Esophagus mucosa (tissue), 1 donor: ENCODE measurements at regions not wholly inside any gene's neighbourhood (a gene's known extent, or its start where the extent isn't known, plus 50 kb on each side); places are given as distances from the start of the nearest gene placed in this dataset.
A peak's percentile ranks its signal among the peaks of the same experiment; 100 is the strongest.
"Not testable (repeated sequence)": the region's sequence is repeated elsewhere in the genome, so short reads cannot be mapped to it uniquely, and the experiment has no call there.

Experiments used
- ATAC-seq: fragments of 200-7000 bp; cut with Tn5 transposase; one replicate; pipeline ENCODE4 v1.9.1; 2020
- donor health status: DM: yes; HTN: yes; CAD: no.

DNA sequence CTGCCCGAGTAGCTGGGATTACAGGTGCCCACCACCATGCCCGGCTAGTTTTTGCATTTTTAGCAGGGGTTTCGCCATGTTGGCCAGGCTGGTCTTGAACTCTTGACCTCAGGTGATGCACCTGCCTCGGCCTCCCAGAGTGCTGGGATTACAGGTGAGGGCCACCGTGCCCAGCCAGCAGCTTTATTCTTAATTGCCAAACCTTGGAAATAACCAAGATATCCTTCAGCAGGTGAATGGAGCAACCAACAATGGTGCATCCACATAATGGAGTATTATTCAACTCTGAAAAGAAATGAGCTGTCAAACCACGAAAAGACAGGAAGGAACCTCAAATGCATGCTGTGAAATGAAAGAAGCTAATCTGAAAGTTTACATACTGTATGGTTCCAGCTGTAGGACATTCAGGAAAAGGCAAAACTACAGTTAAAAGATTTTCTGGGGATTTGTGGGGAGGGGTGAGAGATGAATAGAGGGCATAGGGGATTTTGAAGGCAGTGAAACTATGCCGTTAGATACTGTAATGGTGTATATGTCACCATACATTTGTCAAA is 118.8 kb upstream of the CCND2 start:
- ATAC-seq: no peak

DNA sequence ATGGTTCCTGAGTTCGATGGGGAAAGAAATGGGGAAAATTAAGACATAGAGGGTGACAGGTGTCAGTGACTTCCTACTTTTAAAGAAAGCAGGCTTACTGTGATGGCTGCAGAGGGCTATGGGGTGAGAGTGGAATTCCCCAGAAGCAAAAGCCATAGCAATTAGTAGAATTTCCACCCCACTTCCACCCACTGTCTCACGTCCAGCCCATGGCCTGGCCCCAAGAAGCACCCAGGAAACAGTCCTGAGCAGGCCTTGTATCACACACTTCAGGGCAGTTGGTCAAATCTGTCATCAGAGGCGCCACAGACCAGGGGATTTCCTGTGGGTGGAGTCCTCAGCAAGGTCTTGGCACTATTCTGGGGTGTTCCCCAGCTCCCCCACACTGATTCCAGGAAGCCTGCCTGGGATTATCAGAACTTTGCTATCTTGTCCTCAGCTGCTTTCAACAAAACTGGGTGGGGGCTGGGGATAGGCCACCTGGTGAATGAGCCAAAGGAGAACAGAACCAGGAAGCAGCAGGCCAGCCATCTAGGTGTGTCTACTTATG is 120.1 kb upstream of the CCND2 start:
- ATAC-seq: peak; percentile 43

DNA sequence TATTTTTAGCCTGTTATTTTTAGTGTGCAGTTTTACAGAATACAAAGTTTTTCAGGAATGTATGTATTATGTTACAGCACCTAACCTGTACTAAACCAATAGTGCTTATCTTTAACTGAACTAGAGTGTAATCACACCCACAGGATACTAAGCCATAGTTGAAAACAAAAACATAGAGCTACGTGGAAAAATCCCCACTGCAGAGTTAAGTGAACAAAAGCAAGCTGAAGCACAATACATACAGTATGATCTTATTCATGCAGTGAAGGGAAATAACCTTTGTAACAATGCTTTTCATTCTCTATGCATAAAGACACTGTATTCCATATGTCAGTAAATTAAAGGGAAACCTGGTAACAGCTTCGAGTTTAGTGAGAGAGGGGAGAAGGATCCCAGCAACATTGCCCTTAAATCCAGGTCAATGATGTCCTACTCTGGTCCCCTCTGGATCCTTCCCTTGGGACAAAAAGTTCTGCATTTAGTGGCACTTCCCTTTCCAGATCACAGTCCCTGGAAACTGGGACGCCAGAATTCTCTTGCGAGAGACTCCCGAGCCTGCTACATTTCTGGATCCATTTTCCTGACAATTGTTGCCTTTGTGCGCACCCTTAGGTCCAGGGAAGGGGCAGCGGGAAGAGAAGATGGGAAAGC is 121.3 kb upstream of the CCND2 start:
- ATAC-seq: no peak

DNA sequence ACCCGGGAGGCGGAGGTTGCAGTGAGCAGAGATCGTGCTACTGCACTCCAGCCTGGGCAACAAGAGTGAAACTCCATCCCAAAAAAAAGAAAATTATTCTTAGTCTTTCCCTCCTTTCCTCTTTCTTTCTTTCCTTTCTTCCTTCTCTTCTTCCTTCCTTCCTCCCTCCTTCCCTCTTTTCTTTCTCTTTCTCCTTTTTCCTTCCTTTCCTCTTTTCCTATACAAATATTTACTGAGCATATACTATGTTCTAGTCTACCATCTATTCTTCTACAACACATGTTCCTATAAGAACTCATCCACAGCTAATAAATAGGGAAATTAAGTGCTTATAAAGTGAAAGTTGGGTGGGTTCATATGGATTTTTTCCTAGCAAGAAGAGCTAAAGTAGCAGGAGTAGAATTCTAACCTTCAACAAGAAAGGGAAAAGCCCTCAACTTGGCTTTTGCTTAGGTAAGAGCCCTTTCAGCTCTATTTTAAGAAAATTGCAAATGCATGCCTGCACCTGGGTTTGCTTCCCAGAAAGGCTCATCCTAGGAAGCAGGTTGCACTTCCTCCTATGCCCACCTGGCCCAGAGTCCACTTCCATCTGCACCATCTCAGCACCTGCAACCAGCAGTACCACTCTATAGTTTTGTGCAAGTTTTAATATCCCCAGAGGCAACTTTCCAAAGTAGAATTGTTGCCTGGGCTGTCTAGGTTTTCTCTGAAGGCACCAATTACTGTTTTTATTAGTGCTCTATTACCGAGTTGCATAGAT is 122.0 kb upstream of the CCND2 start:
- ATAC-seq: no peak

DNA sequence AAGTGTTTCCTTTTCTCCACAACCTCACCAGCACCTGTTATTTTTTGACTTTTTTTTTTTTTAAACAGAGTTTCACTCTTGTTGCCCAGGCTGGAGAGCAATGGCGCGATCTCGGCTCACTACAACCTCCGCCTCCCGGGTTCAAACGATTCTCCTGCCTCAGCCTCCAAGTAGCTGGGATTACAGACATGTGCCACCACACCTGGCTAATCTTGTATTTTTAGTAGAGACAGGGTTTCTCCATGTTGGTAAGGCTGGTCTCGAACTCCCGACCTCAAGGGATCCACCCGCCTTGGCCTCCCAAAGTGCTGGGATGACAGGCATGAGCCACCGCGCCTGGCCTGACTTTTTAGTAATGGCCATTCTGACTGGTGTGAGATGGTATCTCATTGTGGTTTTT is 123.2 kb upstream of the CCND2 start:
- ATAC-seq: not testable (repeated sequence)

DNA sequence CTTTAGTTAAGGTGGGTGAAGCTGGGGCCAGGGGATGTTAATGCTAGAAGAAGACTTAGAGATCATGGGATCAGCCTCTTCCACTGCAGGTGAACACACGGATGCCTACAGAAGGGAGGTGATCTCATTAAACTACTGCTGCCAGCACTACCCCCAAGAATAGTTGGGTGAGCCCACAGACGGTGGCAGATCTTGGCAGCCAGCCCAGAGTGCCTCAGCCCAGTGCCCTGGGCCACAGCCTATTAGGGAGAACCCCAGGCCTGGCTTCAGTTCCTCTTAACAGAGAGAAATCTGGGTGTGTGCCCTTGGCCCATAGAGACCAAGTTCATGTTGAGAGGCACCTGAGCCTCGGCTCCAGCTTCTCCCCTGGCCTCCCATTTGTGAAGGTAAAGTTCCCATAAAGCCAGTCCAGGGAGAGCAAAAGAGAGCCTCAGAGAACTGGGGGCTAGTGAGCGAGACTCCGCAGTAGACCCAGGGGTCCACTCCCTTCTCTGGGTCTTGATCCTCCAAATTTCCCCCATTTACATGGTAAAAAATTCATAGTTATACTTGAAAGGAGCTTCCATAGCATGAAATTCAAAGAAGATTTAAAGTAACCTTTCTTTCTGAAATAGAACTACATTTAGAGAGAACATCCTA is 125.0 kb upstream of the CCND2 start:
- ATAC-seq: peak; percentile 88

DNA sequence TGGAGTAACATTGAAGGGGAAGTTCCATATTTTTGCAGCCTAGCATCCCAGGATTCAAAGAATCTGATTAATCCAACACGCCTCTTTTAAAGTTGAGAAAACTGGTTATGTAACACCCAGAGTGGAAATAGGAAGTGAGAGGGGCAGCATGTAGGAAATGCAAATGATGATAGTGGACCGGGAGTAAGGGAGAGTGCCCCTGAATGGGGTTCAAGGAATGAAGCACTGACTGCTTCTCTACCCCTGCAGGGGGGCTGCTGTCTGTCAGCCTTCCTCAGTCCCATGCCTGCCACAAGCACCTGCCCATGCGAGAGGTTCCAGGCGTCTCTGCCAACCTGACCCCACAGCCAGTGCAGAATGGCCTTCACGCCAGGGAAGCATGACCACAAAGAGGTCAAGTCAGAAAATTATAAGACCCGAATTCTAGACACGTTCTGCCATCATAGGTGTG is 126.5 kb upstream of the CCND2 start:
- no peak for ATAC-seq

DNA sequence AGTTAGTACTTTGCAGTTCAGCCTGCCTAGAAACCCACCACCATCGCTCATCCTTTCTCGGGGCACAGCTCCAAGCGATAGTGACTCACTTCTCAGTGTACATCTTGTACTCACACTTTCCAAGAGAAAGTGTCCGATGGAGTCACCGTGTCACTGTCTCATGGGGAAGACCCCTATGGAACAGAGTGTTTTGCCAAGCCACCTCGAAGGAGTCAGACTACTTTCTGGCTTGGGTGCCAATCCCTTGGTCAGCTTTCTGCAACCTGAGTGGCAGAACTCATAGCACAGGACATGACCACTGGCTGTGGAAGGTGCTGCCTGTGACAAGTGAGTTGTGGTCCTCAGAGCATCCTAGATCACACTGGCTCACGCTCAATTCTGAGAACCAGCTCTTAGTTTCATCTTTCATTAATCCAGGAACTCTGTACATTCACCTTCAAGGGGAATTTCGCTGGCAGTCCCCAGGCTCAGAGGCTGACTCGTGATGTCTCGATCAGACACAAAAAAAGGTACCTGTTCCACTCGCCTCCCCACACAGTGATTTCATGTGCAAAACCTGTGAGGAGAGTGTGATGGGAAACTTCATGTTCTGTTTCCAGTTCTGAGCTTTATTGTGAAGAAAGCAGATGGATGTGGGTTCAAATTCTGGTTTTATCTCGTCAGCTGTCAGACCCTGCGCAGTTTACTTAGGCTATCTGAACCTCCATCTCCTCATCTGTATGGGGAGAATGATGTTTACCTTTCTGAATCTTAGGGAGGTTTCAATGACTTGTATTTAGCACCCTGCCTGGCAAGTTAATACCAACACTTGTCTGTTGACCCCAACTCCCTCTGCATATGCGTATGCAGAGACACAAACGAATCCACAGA is 127.3 kb upstream of the CCND2 start:
- no peak for ATAC-seq

DNA sequence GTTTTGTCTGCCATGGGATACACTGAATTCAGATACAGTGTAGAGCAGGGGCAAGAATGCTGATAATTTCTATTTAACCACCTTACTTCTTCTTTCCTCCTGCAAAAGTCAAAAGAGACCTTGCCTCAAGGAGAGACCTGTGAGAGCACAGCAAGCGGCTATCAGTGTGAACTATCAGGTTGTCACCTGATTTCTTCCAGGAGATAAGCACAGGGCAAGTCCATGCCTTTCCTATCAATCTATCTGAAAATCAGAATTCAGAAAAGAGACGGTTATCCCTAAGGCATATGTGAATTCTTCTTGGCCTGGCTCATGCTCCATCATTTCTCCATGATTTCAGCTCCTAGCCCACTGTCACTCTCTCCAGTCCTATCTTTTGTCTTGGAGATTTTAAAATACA is 128.9 kb upstream of the CCND2 start:
- ATAC-seq: no peak

DNA sequence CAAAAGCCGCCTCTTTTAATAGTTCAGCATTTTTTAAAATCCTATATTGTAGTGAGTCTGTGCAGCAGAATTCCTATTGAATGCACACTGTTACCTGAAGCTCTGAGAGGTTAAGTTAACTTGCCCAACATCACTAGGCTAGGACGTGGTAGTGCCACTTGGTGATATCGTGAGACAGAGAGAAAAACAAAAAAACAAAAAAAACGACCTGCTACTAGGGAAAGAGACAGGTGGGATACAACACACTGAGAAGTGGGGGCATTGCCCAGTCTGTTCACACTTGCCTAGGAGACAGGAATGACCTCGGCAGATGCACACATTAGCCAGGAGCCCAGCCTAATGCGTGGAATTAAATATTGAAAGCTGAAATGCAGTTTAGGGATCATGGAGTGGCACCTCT is 129.7 kb upstream of the CCND2 start:
- ATAC-seq: no peak

DNA sequence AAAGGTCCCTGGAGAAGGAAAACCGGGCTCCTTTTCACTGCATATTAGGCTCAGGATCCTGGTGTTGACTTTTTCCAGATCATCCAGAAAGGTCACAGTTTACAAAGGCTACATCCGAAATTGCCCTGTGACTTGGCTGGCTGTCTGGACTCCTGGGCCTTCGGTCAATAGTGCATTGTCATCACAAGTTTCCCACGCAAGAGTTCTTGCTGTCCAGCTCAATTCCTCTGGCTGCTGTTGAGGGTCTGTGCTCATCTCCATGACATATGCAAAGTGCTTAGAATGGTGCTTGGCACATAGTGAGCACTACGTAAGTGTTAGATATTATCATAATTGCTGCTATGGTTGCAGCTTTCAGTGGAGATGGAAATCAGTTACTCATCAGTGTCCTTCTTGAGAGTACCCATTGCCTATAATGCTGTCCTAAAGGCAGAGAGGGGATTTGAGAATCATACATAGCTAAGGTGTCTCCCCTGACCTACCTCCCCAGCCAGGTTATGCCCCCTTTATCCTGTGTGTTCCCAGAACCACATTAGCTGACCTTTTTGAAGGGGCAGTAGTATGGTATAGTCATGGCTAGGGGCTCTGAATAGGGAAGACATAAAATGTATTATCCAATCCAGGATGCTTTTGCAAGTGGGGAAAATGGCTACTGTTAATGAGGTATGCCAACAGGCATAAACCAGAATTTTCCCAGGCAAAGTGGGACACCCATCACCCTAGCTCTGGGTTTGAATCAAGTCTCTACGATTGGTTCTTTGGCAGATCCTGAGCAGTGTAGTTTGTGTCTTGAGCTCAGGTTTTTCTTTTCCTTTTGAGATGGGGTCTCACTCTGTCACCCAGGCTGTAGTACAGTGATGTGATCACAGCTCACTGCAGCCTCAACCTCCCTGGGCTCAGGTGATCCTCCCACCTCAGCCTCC is 132.0 kb upstream of the CCND2 start:
- ATAC-seq: no peak

DNA sequence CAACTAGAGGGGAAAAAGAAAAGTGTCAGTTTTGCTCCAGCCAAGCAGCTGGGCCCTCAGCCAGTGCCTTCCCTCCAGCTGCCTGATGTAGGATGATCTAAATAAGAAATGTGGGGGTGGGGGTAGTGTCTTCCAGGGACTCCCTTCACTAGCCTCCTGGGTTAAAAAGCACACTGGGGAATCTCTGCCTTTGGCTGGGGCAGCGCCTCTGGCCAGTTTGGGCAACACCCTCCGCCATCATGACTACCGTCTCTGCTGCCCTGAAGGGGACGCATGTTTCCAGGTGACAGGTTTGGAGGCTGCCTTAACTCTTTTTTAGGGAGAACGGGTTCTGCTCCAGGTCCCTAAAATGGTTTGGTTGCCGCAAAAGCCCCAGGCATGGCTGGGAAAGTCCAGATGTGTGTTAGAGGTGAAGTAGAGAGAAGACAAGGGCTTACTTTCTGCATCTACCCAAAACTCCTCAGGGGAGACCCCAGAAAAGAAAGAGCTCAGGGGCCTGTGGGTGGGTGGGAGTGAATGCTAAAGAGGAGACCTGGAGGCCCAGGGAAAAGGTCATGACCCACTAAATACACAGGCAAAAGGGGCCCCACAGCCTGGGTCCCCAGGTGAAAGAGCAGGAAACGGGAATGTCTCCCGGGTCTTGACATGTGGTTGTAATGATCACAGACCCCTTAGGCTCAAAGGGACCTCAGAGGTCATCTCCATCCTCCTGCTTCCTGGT is 132.8 kb upstream of the CCND2 start:
- ATAC-seq: no peak

DNA sequence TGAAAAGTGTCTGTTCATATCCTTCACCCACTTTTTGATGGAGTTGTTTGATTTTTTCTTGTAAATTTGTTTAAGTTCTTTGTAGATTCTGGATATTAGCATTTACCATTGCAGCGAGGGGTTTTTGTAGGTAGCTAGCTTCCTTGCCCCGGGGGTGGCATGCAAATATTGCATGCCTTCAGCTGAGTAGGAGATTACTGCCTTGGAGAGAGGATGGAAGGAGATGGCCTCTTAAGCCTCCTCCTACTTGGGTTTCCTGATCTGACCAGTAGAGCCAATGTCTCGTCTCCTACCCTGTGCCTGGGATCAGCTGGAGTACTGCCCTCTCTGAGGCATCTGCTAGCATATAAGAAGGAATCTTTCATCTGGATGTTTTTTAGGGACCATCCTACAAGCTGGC is 134.4 kb upstream of the CCND2 start:
- ATAC-seq: no peak

DNA sequence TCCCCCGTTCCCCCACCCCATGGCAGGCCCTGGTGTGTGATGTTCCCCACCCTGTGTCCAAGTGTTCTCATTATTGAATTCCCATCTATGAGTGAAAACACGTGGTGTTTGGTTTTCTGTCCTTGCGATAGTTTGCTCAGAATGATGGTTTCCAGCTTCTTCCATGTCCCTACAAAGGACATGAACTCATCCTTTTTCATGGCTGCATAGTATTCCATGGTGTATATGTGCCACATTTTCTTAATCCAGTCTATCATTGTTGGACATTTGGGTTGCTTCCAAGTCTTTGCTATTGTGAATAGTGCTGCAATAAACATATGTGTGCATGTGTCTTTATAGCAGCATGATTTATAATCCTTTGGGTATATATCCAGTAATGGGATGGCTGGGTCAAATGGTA is 135.0 kb upstream of the CCND2 start:
- not testable (repeated sequence) for ATAC-seq

DNA sequence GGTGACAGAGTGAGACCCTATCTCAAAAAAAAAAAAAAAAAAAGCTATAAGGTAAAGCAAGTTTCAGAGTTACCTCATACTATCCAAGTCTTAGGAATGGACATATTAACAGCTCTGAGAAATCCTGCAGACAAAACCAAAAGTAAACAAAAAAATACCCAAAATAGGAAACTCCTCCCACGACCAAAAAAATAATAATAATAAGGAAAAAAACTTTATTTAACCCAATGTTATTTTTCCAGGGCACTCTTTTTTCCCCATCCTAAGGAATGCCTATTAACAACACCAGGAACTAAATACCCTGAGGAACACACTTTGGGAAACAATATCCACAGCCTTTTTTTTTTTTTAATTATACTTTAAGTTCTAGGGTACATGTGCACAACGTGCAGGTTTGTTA is 135.5 kb upstream of the CCND2 start:
- ATAC-seq: no peak

DNA sequence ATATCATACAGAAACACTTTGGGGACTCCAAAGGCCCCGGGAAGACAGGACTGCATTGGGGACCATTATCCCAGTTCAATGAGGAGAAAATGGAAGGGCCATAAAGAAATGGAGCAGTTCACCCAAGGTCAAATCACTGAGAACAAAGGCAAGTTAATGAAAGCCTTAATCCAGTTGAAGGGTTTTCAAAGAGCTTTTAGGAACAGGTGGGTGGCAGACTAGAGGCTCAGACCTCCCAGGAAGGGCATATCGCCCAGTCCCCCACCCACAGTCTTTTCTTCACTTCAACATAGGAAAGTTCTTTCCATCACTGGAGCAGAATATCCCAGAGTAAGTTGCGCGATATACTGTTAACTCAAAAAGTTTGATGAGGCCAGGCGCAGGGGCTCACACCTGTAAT is 136.1 kb upstream of the CCND2 start:
- ATAC-seq: no peak

DNA sequence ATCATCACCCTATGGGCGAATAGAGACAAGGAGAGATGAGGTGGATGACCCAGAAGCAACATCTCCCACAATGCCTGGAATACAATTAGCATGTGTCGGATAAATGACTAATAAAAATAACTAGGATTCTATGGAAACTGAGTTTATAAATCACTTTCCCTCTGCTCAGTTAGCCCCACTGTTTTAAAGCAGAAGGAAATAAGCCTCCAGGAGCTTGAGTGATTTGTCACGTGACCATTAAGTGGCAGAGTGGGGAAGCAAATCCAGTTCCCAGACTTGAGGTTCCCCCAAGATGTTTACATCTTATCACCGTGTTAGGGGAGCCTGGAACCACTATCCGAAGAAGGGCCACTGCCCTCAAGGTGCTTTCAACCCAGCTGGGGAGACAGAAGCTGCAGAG is 136.5 kb upstream of the CCND2 start:
- no peak for ATAC-seq

DNA sequence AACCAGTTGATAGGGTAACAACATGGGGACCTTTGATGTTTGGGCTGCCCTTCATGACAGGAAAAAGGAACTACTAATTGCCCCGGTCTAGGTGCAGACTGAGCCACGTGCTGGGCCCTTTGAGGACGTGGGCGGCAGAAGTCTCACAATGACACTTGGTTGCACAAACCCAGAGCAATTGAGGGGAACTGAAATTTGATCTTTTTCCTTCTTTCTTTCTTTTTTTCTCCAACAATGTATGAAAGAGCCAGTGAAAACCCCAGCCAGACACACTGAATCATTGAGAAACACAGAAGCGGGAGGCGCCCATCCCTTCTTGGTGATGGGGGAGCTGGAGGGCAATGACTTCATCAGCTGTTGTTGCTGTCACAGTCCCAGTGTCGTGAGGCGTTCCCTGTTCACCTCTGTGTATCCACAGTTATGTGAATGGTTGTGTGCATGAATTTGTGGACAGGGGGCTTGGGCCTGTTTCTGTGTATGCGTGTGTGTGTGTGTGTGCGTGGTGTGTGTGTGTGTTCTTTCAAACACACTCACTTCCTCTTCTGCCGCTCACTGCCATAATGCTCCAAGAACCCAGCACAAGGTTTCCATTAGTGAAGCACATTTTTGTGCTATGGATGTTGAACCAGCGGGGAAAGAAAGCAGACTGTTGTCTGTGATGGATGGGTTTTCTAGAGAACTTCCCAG is 137.5 kb upstream of the CCND2 start:
- ATAC-seq: no peak

DNA sequence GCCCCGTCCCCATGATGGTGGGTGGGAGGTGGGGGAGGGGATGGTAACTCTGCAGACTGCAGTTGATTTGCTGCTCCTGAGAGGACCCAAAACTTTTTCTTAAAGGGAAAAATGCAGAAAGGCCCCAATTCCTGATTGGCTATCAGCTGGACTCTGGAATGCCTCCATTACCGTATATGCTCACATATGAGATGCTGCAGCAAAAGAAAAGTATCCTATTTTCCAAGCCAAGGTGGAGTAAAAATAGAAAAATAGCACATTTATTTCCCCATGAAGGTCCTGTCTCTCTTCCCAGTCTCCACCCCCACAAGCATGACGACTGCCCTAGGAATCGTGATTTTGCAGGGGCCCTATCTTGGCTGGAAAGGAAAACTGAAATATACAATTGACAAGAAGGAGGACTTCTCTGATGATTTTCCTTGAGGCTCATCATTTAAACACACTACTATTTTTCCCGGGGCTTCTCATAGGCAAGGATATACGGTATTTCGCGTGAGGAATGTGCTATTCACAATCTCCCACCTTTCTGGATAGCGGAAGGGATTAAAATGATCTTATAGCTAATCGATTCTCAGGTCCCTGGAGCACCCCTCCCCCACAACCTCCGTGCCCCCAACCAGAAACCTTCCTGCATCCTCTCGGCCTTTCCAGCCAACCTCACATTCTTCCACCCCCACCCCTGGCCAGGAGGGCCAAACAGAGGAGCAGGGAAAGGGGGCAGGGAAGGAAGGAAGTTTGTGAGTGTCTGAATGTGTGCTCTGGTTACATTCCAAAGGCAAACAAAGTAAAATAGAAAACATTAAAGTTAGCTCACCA is 138.9 kb upstream of the CCND2 start:
- ATAC-seq: no peak
